Esophagus muscularis mucosa (tissue), 3 donors: ENCODE measurements at regions not wholly inside any gene's neighbourhood (a gene's known extent, or its start where the extent isn't known, plus 50 kb on each side); places are given as distances from the start of the nearest gene placed in this dataset.

Experiments used
- CTCF ChIP-seq, 3 experiments: fragments of 200-600 bp in 2 of 3; fragments of 450-650 bp in 1 of 3; sonication (generic) in 2 of 3; IDR thresholded peaks; one replicate each; pipeline ENCODE4 v1.5.1; 2017 to 2019; ENCODE audit warnings: antibody characterized with exemption in 3 of 3, mild to moderate bottlenecking in 2 of 3, moderate library complexity in 1 of 3
- POLR2A ChIP-seq: fragments of 450-650 bp; IDR thresholded peaks from one replicate; pipeline ENCODE4 v1.6.1; 2017; ENCODE audit warnings: antibody characterized with exemption, moderate library complexity, mild to moderate bottlenecking, low read depth
- POLR2AphosphoS5 ChIP-seq, 2 donors: sonication (generic); formaldehyde crosslinking; IDR thresholded peaks; one replicate each; pipeline ENCODE4 v1.6.1; 2017; ENCODE audit warnings: antibody characterized with exemption in 2 of 2

GRCh38 chr15:47291767-47292166, 425.5 kb upstream of the SEMA6D start:
- TF ChIP-seq CTCF (IDR thresholded peaks at IDR 0.05), result no peak
- no peak for TF ChIP-seq POLR2A
- no peak for TF ChIP-seq POLR2AphosphoS5 (IDR thresholded peaks at IDR 0.05)
